ENCODE measurements at regions not wholly inside any gene's neighbourhood (a gene's known extent, or its start where the extent isn't known, plus 50 kb on each side); places are given as distances from the start of the nearest gene placed in this dataset.

DNA sequence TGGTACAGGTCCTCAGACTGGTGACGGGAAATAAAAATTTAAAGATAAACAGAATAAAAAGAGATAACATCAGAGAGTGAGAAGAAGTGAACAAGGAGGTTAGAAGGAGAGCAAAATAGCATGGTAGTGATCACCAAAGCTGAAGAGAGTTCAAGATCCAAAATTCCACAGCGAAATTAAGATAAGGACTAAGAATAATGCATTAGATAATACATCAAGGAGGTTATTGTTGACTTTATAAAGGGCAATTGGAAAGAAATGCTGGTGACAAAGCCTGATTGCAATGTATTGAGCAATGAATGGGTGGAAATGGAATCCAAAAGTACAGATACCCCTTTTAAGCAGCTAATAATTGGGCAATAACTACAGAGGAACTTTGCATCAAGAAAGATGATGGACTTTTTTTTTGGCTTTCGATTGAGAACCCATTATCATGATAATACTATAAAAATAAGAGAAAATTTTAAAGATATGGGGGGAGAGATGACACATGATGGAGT lies 101.6 kb upstream of the MAP9 start:
- DNase-seq (ENCODE audit: low spot score, unreplicated experiment) = no peak
- H3K36me3 Mint-ChIP-seq (ENCODE audit: insufficient read depth) = no peaks in the 10 kb centered on the region
- TF ChIP-seq, protein P1, sequence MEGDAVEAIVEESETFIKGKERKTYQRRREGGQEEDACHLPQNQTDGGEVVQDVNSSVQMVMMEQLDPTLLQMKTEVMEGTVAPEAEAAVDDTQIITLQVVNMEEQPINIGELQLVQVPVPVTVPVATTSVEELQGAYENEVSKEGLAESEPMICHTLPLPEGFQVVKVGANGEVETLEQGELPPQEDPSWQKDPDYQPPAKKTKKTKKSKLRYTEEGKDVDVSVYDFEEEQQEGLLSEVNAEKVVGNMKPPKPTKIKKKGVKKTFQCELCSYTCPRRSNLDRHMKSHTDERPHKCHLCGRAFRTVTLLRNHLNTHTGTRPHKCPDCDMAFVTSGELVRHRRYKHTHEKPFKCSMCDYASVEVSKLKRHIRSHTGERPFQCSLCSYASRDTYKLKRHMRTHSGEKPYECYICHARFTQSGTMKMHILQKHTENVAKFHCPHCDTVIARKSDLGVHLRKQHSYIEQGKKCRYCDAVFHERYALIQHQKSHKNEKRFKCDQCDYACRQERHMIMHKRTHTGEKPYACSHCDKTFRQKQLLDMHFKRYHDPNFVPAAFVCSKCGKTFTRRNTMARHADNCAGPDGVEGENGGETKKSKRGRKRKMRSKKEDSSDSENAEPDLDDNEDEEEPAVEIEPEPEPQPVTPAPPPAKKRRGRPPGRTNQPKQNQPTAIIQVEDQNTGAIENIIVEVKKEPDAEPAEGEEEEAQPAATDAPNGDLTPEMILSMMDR (IDR thresholded peaks at IDR 0.05; ENCODE audit: unreplicated experiment) = no peak
- no peaks in the 10 kb centered on the region for H3K9me3 Mint-ChIP-seq (ENCODE audit: low read depth)
- no peaks in the 10 kb centered on the region for H3K27me3 Mint-ChIP-seq
- H3K4me3 Mint-ChIP-seq (ENCODE audit: low read depth) = no peak overlapping the region
- H3K4me1 Mint-ChIP-seq (ENCODE audit: low read depth) = no peaks in the 10 kb centered on the region
- no peak overlapping the region for H3K27ac Mint-ChIP-seq

DNA sequence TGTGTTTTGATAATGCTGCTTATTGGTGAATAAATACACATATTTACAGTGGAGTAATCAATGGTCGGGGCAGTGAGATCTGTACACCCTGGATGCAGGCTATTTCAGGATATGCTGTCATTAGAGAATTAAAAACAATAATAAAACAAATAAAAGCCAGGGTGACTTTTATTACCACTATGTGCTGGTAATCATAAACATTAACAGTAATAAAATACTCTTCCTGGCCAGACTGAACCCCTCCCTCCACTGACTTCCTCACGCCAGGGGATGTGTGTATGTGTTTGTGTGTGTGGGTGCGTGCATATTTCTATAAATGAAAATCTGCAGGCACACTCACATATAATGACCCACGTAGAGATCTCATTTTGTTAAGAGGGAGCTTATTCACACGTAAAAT lies 98.0 kb upstream of the MAP9 start:
- TF ChIP-seq, protein P1 (IDR thresholded peaks at IDR 0.05; ENCODE audit: unreplicated experiment) = no peak
- Mint-ChIP-seq H3K4me1 (ENCODE audit: low read depth) (no peaks in the 10 kb centered on the region), H3K36me3 (ENCODE audit: insufficient read depth) (no peaks in the 10 kb centered on the region)

DNA sequence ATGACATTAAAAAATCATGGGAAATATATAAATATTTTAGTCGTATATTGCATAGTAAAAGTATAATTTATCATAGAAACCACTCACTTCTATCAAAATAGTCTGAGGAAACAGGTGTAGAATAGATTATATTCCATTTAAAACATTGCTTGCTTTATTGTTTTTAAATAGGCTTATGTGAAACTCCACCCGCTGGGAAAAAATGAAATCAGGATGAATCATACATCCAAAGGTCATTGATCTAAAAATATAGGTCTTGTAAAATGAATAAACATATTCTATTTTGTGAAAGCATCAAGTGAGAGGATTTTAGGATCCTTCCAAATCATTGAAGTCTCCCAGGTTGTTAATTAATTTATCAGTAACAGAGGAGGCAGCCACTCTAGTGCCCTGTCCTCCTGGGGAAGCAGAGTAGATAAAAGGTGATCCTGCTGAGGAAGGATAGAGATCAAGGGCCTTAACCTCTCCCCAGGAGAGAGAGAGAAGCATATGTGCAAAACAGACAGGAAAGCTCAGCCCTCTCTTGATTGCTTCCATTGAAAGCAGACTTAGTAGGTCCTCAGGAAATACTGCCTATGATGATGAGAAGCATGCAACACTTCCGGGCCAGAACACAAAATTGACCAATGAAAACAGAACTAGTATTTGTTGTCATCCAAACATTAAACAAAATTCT lies 96.8 kb upstream of the MAP9 start:
- TF ChIP-seq, protein P1 (IDR thresholded peaks at IDR 0.05; ENCODE audit: unreplicated experiment) = no peak
- Mint-ChIP-seq H3K27me3 (no peaks in the 10 kb centered on the region), H3K4me1 (ENCODE audit: low read depth) (no peaks in the 10 kb centered on the region), H3K36me3 (ENCODE audit: insufficient read depth) (no peaks in the 10 kb centered on the region), H3K9me3 (ENCODE audit: low read depth) (no peaks in the 10 kb centered on the region), H3K4me3 (ENCODE audit: low read depth) (no peak overlapping the region), H3K27ac (no peak overlapping the region)
- DNase-seq (ENCODE audit: low spot score, unreplicated experiment) = no peak

More for the DNA sequence above, 98.0 kb upstream of the MAP9 start:
- Mint-ChIP-seq H3K4me3 (ENCODE audit: low read depth) (no peak overlapping the region), H3K27me3 (no peaks in the 10 kb centered on the region), H3K27ac (no peak overlapping the region), H3K9me3 (ENCODE audit: low read depth) (no peaks in the 10 kb centered on the region)
- no peak for DNase-seq (ENCODE audit: low spot score, unreplicated experiment)

DNA sequence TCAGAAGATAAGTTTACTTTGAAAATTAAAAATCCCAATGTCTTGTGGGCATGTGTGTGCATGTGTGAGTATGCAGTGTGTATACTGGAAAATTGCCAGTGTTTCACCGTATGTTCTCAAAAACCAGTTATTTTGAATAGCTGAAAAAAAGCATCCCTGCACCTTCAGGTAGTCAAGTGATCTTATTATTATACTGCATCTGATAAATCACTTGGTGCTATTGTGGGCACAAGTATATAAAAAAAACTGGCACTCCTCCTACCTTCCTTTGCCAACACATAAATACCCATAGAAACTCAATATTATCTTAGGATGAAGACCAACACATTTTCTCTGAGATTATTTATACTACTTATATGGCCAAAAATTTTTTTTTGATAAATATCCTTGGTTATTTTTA lies 91.5 kb upstream of the MAP9 start:
- no peaks in the 10 kb centered on the region for H3K9me3 Mint-ChIP-seq (ENCODE audit: low read depth)
- H3K27ac Mint-ChIP-seq = no peak overlapping the region
- no peaks in the 10 kb centered on the region for H3K36me3 Mint-ChIP-seq (ENCODE audit: insufficient read depth)
- no peak overlapping the region for H3K4me3 Mint-ChIP-seq (ENCODE audit: low read depth)
- TF ChIP-seq, protein P1 (IDR thresholded peaks at IDR 0.05; ENCODE audit: unreplicated experiment) = no peak
- H3K4me1 Mint-ChIP-seq (ENCODE audit: low read depth) = no peaks in the 10 kb centered on the region
- no peaks in the 10 kb centered on the region for H3K27me3 Mint-ChIP-seq
- DNase-seq (ENCODE audit: low spot score, unreplicated experiment) = no peak

DNA sequence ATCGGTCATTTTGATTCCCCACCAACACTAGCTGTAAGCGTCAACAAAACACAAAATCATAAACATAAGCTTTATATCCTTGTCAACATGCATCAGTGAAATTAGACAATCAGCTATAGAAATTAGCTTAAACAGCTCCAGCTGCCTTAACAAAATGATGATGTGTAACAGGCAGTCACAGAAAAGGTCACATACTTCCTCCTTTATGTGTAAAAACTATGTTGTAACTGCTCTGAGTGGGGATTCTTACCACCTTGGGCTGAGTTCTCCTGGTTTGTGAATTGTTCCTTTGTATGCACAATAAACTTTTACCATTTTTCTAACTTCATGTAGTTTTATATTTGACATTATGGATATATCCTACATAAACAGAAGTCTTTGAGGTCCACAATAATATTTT lies 73.9 kb upstream of the MAP9 start:
- Mint-ChIP-seq H3K36me3 (ENCODE audit: insufficient read depth) (no peaks in the 10 kb centered on the region), H3K9me3 (ENCODE audit: low read depth) (no peaks in the 10 kb centered on the region), H3K4me1 (ENCODE audit: low read depth) (peaks cover 2% of the 10 kb centered on the region), H3K4me3 (ENCODE audit: low read depth) (no peak overlapping the region), H3K27me3 (no peaks in the 10 kb centered on the region), H3K27ac (no peak overlapping the region)
- DNase-seq (ENCODE audit: low spot score, unreplicated experiment) = no peak
- TF ChIP-seq, protein P1 (IDR thresholded peaks at IDR 0.05; ENCODE audit: unreplicated experiment) = no peak
